ENCODE measurements at regions not wholly inside any gene's neighbourhood (a gene's known extent, or its start where the extent isn't known, plus 50 kb on each side); places are given as distances from the start of the nearest gene placed in this dataset.

- TF ChIP-seq, protein P1, sequence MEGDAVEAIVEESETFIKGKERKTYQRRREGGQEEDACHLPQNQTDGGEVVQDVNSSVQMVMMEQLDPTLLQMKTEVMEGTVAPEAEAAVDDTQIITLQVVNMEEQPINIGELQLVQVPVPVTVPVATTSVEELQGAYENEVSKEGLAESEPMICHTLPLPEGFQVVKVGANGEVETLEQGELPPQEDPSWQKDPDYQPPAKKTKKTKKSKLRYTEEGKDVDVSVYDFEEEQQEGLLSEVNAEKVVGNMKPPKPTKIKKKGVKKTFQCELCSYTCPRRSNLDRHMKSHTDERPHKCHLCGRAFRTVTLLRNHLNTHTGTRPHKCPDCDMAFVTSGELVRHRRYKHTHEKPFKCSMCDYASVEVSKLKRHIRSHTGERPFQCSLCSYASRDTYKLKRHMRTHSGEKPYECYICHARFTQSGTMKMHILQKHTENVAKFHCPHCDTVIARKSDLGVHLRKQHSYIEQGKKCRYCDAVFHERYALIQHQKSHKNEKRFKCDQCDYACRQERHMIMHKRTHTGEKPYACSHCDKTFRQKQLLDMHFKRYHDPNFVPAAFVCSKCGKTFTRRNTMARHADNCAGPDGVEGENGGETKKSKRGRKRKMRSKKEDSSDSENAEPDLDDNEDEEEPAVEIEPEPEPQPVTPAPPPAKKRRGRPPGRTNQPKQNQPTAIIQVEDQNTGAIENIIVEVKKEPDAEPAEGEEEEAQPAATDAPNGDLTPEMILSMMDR (IDR thresholded peaks at IDR 0.05; ENCODE audit: borderline replicate concordance, control extremely low read depth, extremely low read depth, insufficient read depth, missing control alignments): no peak
- in situ Hi-C loops (cut with MboI; ENCODE audit: low sequenced_read_pairs, unreplicated experiment): no loop called here
- DNase-seq (ENCODE audit: low spot score): no peak
These were observed 552.1 kb upstream of the FBXO33 start for GRCh38 chr14:39984323-39984722.

GRCh38 chr14:39977198-39977597, 545.0 kb upstream of the FBXO33 start:
- in situ Hi-C loops (cut with MboI; ENCODE audit: low sequenced_read_pairs, unreplicated experiment): no loop called here
- DNase-seq (ENCODE audit: low spot score): no peak

DNA sequence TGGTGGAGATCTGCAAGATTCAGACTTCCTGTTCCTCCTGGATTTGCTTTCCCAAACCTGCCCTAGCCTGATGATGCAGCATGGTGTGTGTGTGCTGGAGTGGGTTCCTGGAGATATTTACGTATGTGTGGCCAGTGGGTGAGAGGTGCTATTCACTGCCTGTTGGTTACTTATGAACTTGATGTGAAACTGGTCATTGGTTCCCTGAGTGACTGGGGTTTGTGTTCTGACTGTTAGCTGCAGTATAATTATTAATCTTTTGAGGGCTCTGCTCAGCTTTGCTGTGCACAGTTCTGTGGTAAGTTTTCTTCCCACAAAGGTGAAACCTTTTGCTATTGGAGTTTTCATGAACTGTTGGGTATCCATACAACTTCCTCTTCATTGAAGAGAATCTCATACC, 541.8 kb upstream of the FBXO33 start:
- in situ Hi-C loops (cut with MboI; ENCODE audit: low sequenced_read_pairs, unreplicated experiment): no loop called here
- TF ChIP-seq, protein P1 (IDR thresholded peaks at IDR 0.05; ENCODE audit: borderline replicate concordance, control extremely low read depth, extremely low read depth, insufficient read depth, missing control alignments): no peak
- DNase-seq (ENCODE audit: low spot score): no peak

More at GRCh38 chr14:39977198-39977597, 545.0 kb upstream of the FBXO33 start:
- TF ChIP-seq, protein P1 (IDR thresholded peaks at IDR 0.05; ENCODE audit: borderline replicate concordance, control extremely low read depth, extremely low read depth, insufficient read depth, missing control alignments): no peak

GRCh38 chr14:39972704-39973103, 540.5 kb upstream of the FBXO33 start:
- TF ChIP-seq, protein P1 (IDR thresholded peaks at IDR 0.05; ENCODE audit: borderline replicate concordance, control extremely low read depth, extremely low read depth, insufficient read depth, missing control alignments): no peak
- in situ Hi-C loops (cut with MboI; ENCODE audit: low sequenced_read_pairs, unreplicated experiment): no loop called here
- no peak for DNase-seq (ENCODE audit: low spot score)

- no peak for DNase-seq (ENCODE audit: low spot score)
- in situ Hi-C loops (cut with MboI; ENCODE audit: low sequenced_read_pairs, unreplicated experiment): no loop called here
- TF ChIP-seq, protein P1 (IDR thresholded peaks at IDR 0.05; ENCODE audit: borderline replicate concordance, control extremely low read depth, extremely low read depth, insufficient read depth, missing control alignments): no peak
These were observed 535.7 kb upstream of the FBXO33 start for GRCh38 chr14:39967885-39968284.

GRCh38 chr14:39957987-39958386, 525.8 kb upstream of the FBXO33 start:
- TF ChIP-seq, protein P1 (IDR thresholded peaks at IDR 0.05; ENCODE audit: borderline replicate concordance, control extremely low read depth, extremely low read depth, insufficient read depth, missing control alignments): no peak
- DNase-seq (ENCODE audit: low spot score): no peak
- in situ Hi-C loops (cut with MboI; ENCODE audit: low sequenced_read_pairs, unreplicated experiment): no loop called here

GRCh38 chr14:39957290-39957689, 525.1 kb upstream of the FBXO33 start:
- TF ChIP-seq, protein P1 (IDR thresholded peaks at IDR 0.05; ENCODE audit: borderline replicate concordance, control extremely low read depth, extremely low read depth, insufficient read depth, missing control alignments): no peak
- no peak for DNase-seq (ENCODE audit: low spot score)
- in situ Hi-C loops (cut with MboI; ENCODE audit: low sequenced_read_pairs, unreplicated experiment): no loop called here

All from GM13976 (cell line).